GM06990 (cell line): ENCODE measurements at regions not wholly inside any gene's neighbourhood (a gene's known extent, or its start where the extent isn't known, plus 50 kb on each side); places are given as distances from the start of the nearest gene placed in this dataset.

Source experiments
- DNase-seq: peaks from one replicate; pipeline ENCODE4 v3.0.0-alpha.2; 2011; ENCODE audit not compliant: insufficient read length; ENCODE audit errors: extremely low read depth
- H3K27me3 ChIP-seq: replicated peaks from 2 replicates; pipeline ENCODE4 v1.6.0; 2011; ENCODE audit warnings: low read length; ENCODE audit not compliant: control insufficient read depth, insufficient read depth
- H3K36me3 ChIP-seq: 2 replicates; pipeline ENCODE4 v1.5.1; 2011; ENCODE audit warnings: low read length; ENCODE audit not compliant: control insufficient read depth, insufficient read depth
- H3K4me3 ChIP-seq: replicated peaks from 2 replicates; pipeline ENCODE4 v1.5.1; 2011; ENCODE audit warnings: low read depth, mild to moderate bottlenecking, control low read depth, low read length
- CTCF ChIP-seq: IDR thresholded peaks from 2 replicates; pipeline ENCODE4 v1.5.1; 2011; ENCODE audit warnings: low read length, control low read depth, mild to moderate bottlenecking, inconsistent platforms; ENCODE audit not compliant: insufficient read depth, poor library complexity, severe bottlenecking

- H3K4me3 ChIP-seq: no peak overlapping the region
- TF ChIP-seq CTCF: no peak
- no peaks in the 10 kb centered on the region for H3K27me3 ChIP-seq
- no peak for DNase-seq
- H3K36me3 ChIP-seq: no peaks in the 10 kb centered on the region
Observed at GRCh38 chrX:2584251-2585157, 83.7 kb upstream of the DHRSX start.

GRCh38 chrX:2583194-2584162, 82.7 kb upstream of the DHRSX start:
- no peaks in the 10 kb centered on the region for H3K36me3 ChIP-seq
- no peaks in the 10 kb centered on the region for H3K27me3 ChIP-seq
- H3K4me3 ChIP-seq: no peak overlapping the region
- no peak for DNase-seq
- no peak for TF ChIP-seq CTCF

- no peak for TF ChIP-seq CTCF
- H3K36me3 ChIP-seq: no peaks in the 10 kb centered on the region
- no peak overlapping the region for H3K4me3 ChIP-seq
- H3K27me3 ChIP-seq: no peaks in the 10 kb centered on the region
- DNase-seq: no peak
Observed at GRCh38 chrX:2582667-2583066, 81.9 kb upstream of the DHRSX start.

- DNase-seq: no peak
Observed at GRCh38 chrX:2581296-2581695, 80.5 kb upstream of the DHRSX start.

GRCh38 chrX:2578864-2579263, 78.1 kb upstream of the DHRSX start:
- TF ChIP-seq CTCF: no peak
- Histone ChIP-seq H3K4me3 (no peak overlapping the region), H3K27me3 (no peaks in the 10 kb centered on the region), H3K36me3 (no peaks in the 10 kb centered on the region)
- DNase-seq: no peak

More at GRCh38 chrX:2581296-2581695, 80.5 kb upstream of the DHRSX start:
- Histone ChIP-seq H3K27me3 (no peaks in the 10 kb centered on the region), H3K36me3 (no peaks in the 10 kb centered on the region), H3K4me3 (no peak overlapping the region)
- no peak for TF ChIP-seq CTCF
